ENCODE measurements at regions not wholly inside any gene's neighbourhood (a gene's known extent, or its start where the extent isn't known, plus 50 kb on each side); places are given as distances from the start of the nearest gene placed in this dataset.

GRCh38 chr18:75477900-75478299, 50.4 kb upstream of the SMIM21 start:
- no CpG with 5 or more reads among the region's 1 CpG for WGBS (ENCODE audit: insufficient coverage)
- Histone ChIP-seq H3K27me3 (replicated peaks in 2 of 5; ENCODE audit: control insufficient read depth in 4 of 5, insufficient read depth in 5 of 5, low read length in 4 of 5) (peaks cover 0 to 1% (median 0%) of the 10 kb centered on the region in 5 experiments), H3K9me3 (ENCODE audit: control extremely low read depth in 1 of 5, control insufficient read depth in 4 of 5, insufficient read depth in 2 of 5, low read depth in 1 of 5, low read length in 4 of 5) (peaks cover 0 to 3% (median 0%) of the 10 kb centered on the region in 5 experiments), H3K4me3 (ENCODE audit: control insufficient read depth in 1 of 7, extremely low read depth in 1 of 7, insufficient read depth in 4 of 7, low read depth in 2 of 7, low read length in 6 of 7) (no peak overlapping the region), H3K4me1 (ENCODE audit: control extremely low read depth in 1 of 4, control insufficient read depth in 4 of 4, insufficient read depth in 4 of 4, low read length in 3 of 4) (no peaks in the 10 kb centered on the region), H3K27ac (ENCODE audit: insufficient read depth in 1 of 2, low read depth in 1 of 2, low read length in 2 of 2, poor library complexity in 1 of 2, severe bottlenecking in 2 of 2) (no peak overlapping the region), H3K36me3 (ENCODE audit: control insufficient read depth in 4 of 4, insufficient read depth in 4 of 4, low read length in 3 of 4) (no peaks in the 10 kb centered on the region)
- ChIA-PET CTCF (interaction anchor here (1.0 to 2.6 kb wide), 2 partner anchors 267 to 825 kb away, joined by 3 to 17 read pairs; partner anchors contain the start of gene TSHZ1), POLR2A (no interaction called here)
- peak; percentile 39 to 88 (median 83) for DNase-seq

All from common myeloid progenitor, CD34-positive (primary cell).